OCI-LY1 (cell line): ENCODE measurements at regions not wholly inside any gene's neighbourhood (a gene's known extent, or its start where the extent isn't known, plus 50 kb on each side); places are given as distances from the start of the nearest gene placed in this dataset.

ENCODE experiments used
- EZH2 ChIP-seq: fragments of 200-600 bp; sonication (generic), shearing (Covaris generic); IDR thresholded peaks from 2 replicates; pipeline ENCODE4 v1.8.0; 2017; ENCODE audit warnings: borderline replicate concordance, mixed run types, mild to moderate bottlenecking, antibody characterized with exemption, low read length, moderate library complexity, mixed read lengths
- TF ChIP-seq, protein P1 (sequence below): fragments of 200-600 bp; sonication (generic), shearing (Covaris generic); IDR thresholded peaks from 2 replicates; pipeline ENCODE4 v1.5.1; 2017; ENCODE audit warnings: mild to moderate bottlenecking, antibody characterized with exemption, low read length, moderate library complexity, mixed read lengths

DNA sequence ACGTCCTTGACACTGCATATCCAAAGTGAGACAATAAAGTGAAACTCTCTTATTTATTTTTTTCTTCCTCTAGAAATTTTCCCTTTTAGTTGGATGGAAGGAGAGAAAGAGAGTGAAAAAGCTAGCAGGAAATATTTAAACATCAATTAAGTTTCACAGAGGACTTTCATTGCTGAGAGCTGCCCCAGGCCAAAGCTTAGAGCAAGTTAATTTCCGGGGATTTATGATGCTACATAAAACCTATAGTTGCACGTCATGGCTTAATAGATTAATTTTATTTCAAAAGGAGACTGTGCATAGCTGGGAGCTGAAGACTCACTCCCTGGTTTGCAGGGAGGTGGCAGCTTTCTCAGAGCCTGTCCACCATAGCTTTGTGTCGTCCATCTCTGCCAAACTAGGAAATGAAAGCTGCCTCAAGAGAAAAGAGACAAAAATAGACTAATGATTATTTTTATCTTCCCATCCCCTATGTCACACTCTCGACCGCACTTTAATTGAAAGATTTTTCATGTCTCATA is 323.3 kb upstream of the RAB6C start:
- TF ChIP-seq, protein P1, sequence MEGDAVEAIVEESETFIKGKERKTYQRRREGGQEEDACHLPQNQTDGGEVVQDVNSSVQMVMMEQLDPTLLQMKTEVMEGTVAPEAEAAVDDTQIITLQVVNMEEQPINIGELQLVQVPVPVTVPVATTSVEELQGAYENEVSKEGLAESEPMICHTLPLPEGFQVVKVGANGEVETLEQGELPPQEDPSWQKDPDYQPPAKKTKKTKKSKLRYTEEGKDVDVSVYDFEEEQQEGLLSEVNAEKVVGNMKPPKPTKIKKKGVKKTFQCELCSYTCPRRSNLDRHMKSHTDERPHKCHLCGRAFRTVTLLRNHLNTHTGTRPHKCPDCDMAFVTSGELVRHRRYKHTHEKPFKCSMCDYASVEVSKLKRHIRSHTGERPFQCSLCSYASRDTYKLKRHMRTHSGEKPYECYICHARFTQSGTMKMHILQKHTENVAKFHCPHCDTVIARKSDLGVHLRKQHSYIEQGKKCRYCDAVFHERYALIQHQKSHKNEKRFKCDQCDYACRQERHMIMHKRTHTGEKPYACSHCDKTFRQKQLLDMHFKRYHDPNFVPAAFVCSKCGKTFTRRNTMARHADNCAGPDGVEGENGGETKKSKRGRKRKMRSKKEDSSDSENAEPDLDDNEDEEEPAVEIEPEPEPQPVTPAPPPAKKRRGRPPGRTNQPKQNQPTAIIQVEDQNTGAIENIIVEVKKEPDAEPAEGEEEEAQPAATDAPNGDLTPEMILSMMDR: no peak
- TF ChIP-seq EZH2: no peak
